GM19455 (cell line): ENCODE measurements at regions not wholly inside any gene's neighbourhood (a gene's known extent, or its start where the extent isn't known, plus 50 kb on each side); places are given as distances from the start of the nearest gene placed in this dataset.

Experiments used
- ATAC-seq: cut with Tn5 transposase; IDR thresholded peaks from one replicate; pipeline ENCODE4 v1.9.1; 2021; ENCODE audit not compliant: unreplicated experiment

GRCh38 chr4:28518561-28519165 is 1658.0 kb downstream of the STIM2 start:
- ATAC-seq = no peak

- no peak for ATAC-seq
These were observed 1663.1 kb downstream of the STIM2 start for GRCh38 chr4:28523681-28524190.

GRCh38 chr4:28536124-28536523 is 1675.5 kb downstream of the STIM2 start:
- ATAC-seq = no peak

GRCh38 chr4:28545986-28546385 is 1685.3 kb downstream of the STIM2 start:
- no peak for ATAC-seq

- ATAC-seq = no peak
These were observed 1687.5 kb downstream of the STIM2 start for GRCh38 chr4:28548136-28548535.

GRCh38 chr4:28548594-28548993 is 1688.0 kb downstream of the STIM2 start:
- no peak for ATAC-seq

- no peak for ATAC-seq
These were observed 1695.2 kb downstream of the STIM2 start for GRCh38 chr4:28555866-28556265.

- ATAC-seq = no peak
These were observed 1697.1 kb downstream of the STIM2 start for GRCh38 chr4:28557755-28558154.

GRCh38 chr4:28558895-28559294 is 1698.3 kb downstream of the STIM2 start:
- no peak for ATAC-seq

- no peak for ATAC-seq
These were observed 1702.3 kb downstream of the STIM2 start for GRCh38 chr4:28562913-28563312.

GRCh38 chr4:28565396-28565795 is 1704.8 kb downstream of the STIM2 start:
- no peak for ATAC-seq

GRCh38 chr4:28600958-28601357 is 1740.3 kb downstream of the STIM2 start:
- no peak for ATAC-seq

- no peak for ATAC-seq
These were observed 1761.0 kb downstream of the STIM2 start for GRCh38 chr4:28621591-28621990.

GRCh38 chr4:28636971-28637370 is 1776.3 kb downstream of the STIM2 start:
- no peak for ATAC-seq

- ATAC-seq = no peak
These were observed 1779.1 kb downstream of the STIM2 start for GRCh38 chr4:28639747-28640146.

- ATAC-seq = no peak
These were observed 1794.0 kb downstream of the STIM2 start for GRCh38 chr4:28654618-28655017.

- ATAC-seq = no peak
These were observed 1804.7 kb downstream of the STIM2 start for GRCh38 chr4:28665306-28665705.

GRCh38 chr4:28675582-28675981 is 1814.9 kb downstream of the STIM2 start:
- no peak for ATAC-seq

- ATAC-seq = no peak
These were observed 1817.2 kb downstream of the STIM2 start for GRCh38 chr4:28677808-28678207.

- no peak for ATAC-seq
These were observed 1822.2 kb downstream of the STIM2 start for GRCh38 chr4:28682847-28683246.

- ATAC-seq = no peak
These were observed 1826.0 kb downstream of the STIM2 start for GRCh38 chr4:28686618-28687017.

- no peak for ATAC-seq
These were observed 1830.2 kb downstream of the STIM2 start for GRCh38 chr4:28690890-28691289.

GRCh38 chr4:28702571-28702970 is 1841.9 kb downstream of the STIM2 start:
- no peak for ATAC-seq
